ENCODE measurements at regions not wholly inside any gene's neighbourhood (a gene's known extent, or its start where the extent isn't known, plus 50 kb on each side); places are given as distances from the start of the nearest gene placed in this dataset.
"Not testable (repeated sequence)": the region's sequence is repeated elsewhere in the genome, so short reads cannot be mapped to it uniquely, and the experiment has no call there.

DNA sequence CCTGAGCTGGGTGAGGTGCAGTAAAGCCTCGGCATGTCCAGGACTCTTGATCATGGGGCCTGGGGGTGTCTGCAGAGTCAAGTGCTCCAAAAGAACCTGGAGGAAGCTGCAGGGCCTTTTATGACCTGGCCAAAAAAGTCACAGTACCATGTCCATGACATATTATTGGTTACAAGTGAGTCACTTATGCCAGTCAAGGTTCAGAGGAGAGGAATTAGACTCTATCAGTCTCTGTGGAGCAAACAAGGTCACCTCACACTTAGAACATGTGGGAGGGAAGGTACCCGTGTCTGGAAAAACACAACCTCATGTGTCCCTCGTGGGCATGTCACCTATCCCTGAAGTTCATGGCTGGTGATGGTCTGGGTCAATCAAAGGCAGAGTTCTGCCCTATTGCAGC, 465.7 kb downstream of the FBXO15 start:
- DNase-seq (ENCODE audit: low read depth in 2 of 2): no peak

- DNase-seq (ENCODE audit: low read depth in 2 of 2): no peak
These were observed 466.2 kb downstream of the FBXO15 start for GRCh38 chr18:73681398-73681797.

DNA sequence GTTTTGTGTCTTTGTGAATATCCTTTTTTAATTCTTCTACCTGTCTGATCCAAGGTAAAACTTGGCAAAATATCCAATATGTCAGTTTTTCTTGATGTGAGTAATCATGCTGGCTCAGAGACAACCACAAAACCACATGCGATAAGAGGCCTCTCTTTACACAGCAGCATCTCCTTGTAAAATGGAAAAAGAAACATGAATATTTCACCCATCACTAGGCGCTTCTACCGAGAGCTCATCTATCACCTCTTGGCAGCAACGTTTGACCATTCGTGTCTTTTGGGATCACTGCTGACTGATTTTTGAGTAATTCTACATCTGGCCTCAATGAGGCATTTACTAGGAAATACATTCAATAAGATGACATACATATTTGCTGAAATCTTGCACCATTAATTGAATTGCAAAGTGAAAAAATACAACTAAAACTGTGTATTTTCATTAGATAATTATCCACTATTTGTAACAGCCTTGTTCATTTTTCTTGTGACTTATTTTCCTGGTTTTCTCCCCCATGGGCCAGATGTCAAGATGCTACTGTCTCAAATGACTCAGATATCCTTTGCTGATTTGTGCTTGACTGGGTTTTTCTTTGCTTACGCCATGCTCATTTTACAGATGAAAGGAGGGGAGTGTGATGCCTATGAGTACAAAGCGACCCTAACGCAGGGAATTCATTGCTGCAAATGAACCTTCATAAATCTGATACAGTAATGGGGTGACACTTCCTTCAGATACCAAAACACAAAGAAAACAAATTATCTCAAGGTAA, 467.5 kb downstream of the FBXO15 start:
- DNase-seq (ENCODE audit: low read depth in 2 of 2): no peak

DNA sequence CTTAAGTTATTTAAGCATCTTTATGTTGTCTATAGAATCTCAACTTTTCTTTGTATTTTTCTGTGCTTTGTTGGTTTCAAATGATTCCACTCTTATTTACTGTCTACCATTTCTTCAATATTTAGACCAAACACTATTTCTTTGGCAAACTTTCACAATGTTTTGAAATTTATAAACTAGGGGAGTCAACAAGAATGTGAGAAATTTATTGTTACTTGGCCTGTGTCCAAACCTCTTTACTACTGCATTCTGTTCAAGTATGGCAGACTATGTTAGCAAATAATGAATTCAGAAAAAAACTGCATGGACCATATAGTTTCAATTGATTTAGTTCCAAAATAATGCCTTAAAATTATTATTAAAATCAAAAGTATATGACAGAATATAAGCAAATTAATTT, 470.2 kb downstream of the FBXO15 start:
- no peak for DNase-seq (ENCODE audit: low read depth in 2 of 2)

- DNase-seq (ENCODE audit: low read depth in 2 of 2): no peak
These were observed 473.3 kb downstream of the FBXO15 start for GRCh38 chr18:73674125-73674865.

DNA sequence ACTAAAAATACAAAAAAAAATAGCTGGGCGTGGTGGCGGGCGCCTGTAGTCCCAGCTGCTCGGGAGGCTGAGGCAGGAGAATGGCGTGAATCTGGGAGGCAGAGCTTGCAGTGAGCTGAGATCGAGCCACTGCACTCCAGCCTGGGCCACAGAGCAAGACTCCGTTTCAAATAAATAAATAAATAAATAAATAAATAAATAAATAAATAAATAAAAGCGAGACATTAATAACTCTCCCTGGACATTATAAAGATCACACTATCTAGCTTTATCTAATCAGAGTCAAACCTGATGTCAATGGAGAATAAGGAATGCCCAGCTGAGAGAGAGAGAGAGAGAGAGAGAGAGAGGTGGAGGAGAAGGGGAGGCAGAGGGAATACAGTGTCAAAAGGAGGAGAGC, 476.2 kb downstream of the FBXO15 start:
- not testable (repeated sequence) for DNase-seq (ENCODE audit: low read depth in 2 of 2)

- no peak for DNase-seq (ENCODE audit: low read depth in 2 of 2)
These were observed 477.1 kb downstream of the FBXO15 start for GRCh38 chr18:73670524-73670923.

GRCh38 chr18:73670039-73670438, 477.6 kb downstream of the FBXO15 start:
- no peak for DNase-seq (ENCODE audit: low read depth in 2 of 2)

GRCh38 chr18:73669297-73669696, 478.3 kb downstream of the FBXO15 start:
- DNase-seq (ENCODE audit: low read depth in 2 of 2): no peak

DNA sequence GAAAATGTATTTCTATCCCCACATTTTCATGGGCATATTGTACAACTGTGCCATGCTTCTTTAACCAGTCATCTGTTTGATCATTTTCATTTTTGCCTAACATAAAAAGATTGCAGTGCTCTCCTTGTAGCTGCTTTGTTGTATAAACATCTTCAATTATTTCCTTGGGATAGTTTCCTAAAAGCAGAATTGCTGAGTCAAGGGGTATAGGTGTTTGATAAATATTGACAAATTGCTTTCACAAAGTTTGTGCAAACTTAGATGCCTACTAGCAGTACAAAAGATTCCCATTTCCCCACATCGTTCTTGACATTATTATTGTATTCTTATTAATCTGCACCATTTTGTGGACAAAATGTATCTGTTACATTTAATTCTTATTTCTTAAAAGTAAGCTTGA, 479.6 kb downstream of the FBXO15 start:
- DNase-seq (ENCODE audit: low read depth in 2 of 2): no peak

DNA sequence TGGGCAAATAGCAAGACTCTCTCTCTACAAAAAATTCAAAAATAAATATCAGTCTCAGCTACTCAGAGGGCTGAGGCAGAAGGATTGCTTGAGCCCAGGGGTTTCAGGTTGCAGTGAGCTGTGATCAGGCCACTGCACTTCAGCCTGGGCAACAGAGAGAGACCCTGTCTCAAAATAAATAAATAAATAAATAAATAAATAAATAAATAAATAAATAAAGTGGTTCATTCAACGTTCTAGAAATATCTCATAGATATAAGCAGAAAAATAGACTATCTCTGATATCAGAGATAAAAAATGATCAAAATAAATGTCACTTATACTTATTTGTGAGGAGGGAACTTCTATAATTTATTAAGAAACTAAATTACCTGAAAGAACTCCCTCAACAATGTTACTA, 480.9 kb downstream of the FBXO15 start:
- DNase-seq (ENCODE audit: low read depth in 2 of 2): no peak

GRCh38 chr18:73664896-73665295, 482.7 kb downstream of the FBXO15 start:
- no peak for DNase-seq (ENCODE audit: low read depth in 2 of 2)

DNA sequence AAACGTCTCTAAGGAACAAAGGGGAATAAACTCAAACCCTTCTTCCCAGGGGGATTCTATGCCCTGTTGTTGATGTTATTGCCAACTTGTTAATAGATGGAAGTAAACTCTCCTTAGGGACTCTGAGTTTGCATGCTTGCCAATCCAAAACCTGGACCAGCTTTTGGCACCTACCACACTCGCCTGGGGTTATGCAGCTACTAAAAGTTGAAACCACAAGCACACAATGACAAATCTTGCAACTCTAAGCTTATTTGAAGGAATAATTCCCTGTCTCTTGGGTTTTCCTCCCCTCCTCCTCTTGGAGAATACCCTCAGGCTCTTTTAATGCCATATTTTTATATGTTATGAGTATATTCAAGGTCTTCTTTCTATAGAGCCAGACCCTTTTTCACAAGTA, 484.1 kb downstream of the FBXO15 start:
- DNase-seq (ENCODE audit: low read depth in 2 of 2): no peak

- DNase-seq (ENCODE audit: low read depth in 2 of 2): no peak
These were observed 485.2 kb downstream of the FBXO15 start for GRCh38 chr18:73662421-73662820.

DNA sequence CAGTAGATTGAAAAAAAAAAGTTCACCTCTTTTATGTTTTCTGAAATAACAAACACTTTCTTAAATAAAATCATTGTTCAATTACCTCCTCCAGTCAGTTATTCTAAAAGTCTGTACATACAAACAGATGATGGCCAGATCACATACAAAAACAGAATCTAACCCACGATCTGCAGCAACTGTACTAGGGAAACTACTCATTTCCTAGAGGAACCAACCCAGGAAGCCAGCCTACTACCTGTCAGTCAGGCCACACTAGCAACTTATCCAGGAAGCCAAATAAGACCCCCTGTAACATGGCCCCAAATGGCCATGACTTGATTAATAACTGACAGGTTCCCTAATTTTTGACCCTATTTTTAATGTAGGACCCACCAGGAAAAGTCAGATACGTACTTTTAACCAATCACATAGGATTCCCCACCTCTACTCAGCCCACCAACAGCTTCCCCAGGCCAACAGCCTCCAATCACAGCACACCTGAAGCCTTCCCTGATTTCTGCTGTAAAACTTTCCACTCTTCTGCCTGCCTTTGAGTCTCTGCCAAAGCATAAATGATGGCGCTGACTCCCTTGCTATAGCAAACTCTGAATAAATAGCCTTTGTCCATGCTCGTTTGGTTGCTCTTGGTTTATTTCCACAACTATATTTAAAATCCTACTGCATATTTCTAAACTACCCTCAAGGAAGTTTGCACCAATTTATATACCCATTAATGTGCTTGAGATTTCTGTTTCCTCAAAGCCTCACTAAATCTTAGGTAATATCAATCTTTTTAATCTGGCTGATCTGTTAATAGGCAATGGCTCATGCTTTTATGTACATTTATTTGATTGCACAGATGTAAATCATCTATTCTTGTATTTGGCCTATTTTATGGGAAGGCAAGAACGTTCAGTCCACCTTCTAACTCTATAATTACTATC, 486.4 kb downstream of the FBXO15 start:
- no peak for DNase-seq (ENCODE audit: low read depth in 2 of 2)

GRCh38 chr18:73656691-73657090, 490.9 kb downstream of the FBXO15 start:
- DNase-seq (ENCODE audit: low read depth in 2 of 2): no peak

GRCh38 chr18:73653827-73654226, 493.8 kb downstream of the FBXO15 start:
- no peak for DNase-seq (ENCODE audit: low read depth in 2 of 2)

- DNase-seq (ENCODE audit: low read depth in 2 of 2): no peak
These were observed 494.4 kb downstream of the FBXO15 start for GRCh38 chr18:73653251-73653650.

DNA sequence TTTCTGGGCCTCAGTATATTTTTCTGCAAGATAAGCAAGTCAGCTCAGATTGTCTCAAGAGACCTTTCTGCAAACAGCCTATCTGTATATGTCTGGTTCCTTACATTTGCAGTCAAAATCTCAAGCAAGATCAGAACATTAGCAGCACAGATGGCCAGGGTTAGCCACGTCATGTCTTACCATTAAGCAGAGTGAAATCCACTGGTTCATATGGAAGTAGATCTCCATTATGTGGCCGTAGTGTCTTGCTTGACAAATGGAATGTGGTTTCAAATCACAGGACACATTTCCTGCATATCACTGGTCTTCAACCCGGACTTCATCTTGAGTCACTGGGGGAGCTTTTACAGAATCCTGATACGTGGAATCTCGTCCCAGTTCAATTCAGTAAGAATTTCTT, 500.2 kb downstream of the FBXO15 start:
- no peak for DNase-seq (ENCODE audit: low read depth in 2 of 2)

- DNase-seq (ENCODE audit: low read depth in 2 of 2): no peak
These were observed 500.9 kb downstream of the FBXO15 start for GRCh38 chr18:73646772-73647171.

GRCh38 chr18:73646196-73646595, 501.4 kb downstream of the FBXO15 start:
- DNase-seq (ENCODE audit: low read depth in 2 of 2): no peak

DNA sequence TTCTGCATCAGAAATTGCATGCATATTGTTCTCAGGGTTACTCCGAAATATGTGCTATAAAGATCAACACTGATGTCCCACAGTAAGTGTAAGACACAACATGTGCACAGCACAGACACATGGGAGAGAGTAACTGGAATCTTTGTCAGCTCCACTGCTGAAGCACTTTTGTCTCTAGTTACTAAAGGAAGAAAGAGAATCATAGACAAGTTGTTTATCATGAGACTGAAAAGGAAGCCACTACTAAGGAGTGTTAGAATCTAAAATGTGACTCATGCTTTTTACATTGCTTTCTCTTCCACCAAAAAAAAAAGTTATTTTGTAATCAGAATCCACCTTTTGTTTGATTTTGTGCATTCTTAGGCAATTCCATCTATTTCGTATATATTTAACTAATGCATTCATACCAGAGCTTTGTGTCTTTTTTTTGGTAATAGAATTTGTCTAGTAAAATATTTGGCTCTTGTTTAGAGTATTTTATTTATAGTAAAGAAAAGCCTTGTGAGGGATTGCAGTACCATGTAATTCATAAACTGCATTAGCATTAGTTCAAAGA, 502.4 kb downstream of the FBXO15 start:
- DNase-seq (ENCODE audit: low read depth in 2 of 2): no peak
